NCI-H2171 (cell line): ENCODE measurements at regions not wholly inside any gene's neighbourhood (a gene's known extent, or its start where the extent isn't known, plus 50 kb on each side); places are given as distances from the start of the nearest gene placed in this dataset.

Source experiments
- DNase-seq: peaks from one replicate; lab custom pipeline; 2025; lab: John Stamatoyannopoulos, UW

DNA sequence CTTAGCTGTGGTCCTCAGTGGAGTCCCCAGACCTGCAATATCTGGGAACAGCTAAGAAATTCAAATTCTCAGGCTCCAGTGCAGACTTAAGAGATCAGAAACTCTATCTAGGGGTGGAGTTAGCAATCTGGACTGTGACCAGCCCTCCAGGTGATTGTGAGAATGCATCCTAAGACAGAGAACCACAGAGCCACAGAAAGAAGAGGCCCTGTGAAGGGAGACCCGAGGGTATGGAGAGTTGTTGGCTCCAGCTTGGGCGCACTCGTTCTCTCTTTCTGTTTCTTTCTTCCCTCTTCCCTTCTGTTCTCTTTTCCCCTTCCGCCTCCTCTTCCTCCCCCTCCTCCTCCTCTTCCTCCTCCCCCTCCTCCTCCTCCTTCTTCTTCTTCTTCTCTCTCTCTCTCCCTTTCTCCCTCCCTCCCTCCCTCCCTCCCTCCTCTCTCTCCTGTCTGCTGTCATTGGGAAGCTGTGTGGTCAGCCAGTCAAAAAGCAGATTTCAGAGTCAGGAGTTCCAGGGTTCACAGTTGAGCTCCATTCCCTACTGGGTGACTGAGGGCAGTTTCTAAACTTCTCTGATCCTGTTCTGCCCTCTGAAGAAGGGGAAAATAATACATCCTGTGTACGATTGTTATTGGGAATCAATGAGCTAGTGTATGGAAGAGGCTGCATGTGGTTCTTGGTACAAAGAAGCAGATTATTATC lies 62.1 kb upstream of the STEAP1B start:
- no peak for DNase-seq

- DNase-seq: no peak
Measured at GRCh38 chr7:22561321-22561811, 61.4 kb upstream of the STEAP1B start.

GRCh38 chr7:22559829-22560489 lies 60.0 kb upstream of the STEAP1B start:
- peak; percentile 22 for DNase-seq

DNA sequence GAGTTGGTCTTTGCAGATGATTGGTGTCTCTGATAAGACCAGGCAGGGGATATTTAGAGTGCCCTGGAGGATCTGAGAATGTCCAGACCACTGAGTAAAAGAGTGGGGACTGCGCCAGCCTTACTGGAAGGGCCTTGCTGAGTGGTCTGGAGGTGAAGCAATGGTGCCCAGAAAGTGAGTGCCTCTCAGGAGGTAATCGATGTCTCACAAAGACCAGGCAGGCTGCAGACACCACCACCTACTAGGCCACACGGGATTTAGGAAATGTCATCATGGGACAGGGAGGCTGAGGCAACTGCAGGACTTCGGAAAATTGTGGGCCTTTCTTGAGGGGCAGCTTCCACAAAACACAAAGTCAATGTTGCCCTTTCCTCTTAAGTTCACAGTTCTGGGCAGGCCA lies 57.2 kb upstream of the STEAP1B start:
- no peak for DNase-seq

GRCh38 chr7:22555476-22555875 lies 55.5 kb upstream of the STEAP1B start:
- DNase-seq: no peak

DNA sequence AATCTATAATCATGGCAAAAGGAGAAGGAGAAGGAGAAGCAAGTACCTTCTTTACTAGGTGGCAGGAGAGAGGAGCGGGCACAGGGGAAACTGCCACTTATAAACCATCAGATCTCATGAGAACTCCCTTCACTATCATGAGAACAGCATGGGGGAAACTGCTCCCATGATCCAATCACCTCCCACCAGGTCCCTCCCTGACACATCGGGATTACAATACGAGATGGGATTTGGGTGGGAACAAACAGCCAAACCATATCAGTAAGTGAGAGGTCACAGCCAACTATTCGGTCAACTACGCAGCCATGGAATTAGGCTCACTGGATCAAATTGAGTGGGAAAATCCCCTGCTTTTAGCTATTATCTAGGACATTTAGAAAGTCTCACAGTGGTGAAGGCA lies 54.2 kb upstream of the STEAP1B start:
- DNase-seq: no peak

DNA sequence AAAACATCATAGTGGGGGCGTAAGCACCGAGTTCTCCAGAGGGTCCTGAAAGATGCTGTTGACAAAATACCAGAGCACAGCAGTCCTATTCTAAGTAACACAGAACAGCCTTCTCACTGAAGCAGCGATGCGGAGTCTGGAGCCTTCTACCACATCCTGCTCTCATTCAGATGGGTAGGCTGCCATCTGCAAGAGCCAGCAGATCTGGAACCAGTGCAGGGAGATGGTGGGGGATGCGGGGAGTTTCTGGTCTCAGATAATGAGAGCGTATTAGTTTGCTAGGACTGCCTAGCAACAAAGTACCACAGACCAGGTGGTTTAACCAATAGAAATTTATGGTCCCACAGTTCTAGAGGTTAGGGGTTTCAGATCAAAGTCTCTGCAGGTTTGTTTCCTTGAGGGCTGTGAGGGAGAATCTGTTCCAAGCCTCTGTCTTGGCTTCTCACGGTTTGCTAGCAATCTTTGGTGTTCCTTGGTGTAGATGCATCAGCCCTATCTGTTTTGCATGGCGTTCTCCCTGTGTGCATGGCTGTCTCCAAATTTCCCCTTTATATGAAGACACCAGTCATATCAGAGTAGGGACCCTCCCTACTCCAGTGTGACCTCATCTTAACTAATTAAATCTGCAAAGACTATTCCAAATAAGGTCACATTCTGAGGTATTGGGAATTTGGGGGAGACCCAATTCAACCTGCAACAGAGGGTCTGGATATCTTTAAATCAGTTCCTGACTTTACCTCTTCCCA lies 52.0 kb upstream of the STEAP1B start:
- DNase-seq: no peak

GRCh38 chr7:22550514-22551030 lies 50.6 kb upstream of the STEAP1B start:
- DNase-seq: no peak

GRCh38 chr7:22549667-22550513 lies 49.9 kb upstream of the STEAP1B start:
- DNase-seq: peak; percentile 16
